ENCODE measurements at regions not wholly inside any gene's neighbourhood (a gene's known extent, or its start where the extent isn't known, plus 50 kb on each side); places are given as distances from the start of the nearest gene placed in this dataset.

DNA sequence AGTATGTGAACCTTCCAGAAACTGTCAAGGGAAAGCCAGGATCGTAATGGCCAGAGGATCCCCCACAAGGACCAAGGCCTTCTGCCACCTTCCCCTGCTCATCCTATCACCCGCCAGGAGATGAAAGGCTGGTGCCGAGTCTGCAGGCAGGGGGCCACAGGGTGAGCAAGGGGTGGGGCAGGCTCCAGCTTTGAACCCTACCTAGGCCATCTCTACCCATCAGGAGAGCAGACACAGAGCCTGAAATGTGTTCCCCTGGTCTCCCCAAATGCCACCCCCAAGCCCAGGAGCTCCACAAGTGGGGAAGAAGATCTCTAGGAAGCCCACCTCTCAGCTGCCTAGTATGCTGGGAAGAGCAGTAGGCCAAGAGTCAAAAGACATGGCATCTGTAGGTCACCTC lies 95.1 kb downstream of the KCTD15 start (continued):
- TF ChIP-seq, protein P1, sequence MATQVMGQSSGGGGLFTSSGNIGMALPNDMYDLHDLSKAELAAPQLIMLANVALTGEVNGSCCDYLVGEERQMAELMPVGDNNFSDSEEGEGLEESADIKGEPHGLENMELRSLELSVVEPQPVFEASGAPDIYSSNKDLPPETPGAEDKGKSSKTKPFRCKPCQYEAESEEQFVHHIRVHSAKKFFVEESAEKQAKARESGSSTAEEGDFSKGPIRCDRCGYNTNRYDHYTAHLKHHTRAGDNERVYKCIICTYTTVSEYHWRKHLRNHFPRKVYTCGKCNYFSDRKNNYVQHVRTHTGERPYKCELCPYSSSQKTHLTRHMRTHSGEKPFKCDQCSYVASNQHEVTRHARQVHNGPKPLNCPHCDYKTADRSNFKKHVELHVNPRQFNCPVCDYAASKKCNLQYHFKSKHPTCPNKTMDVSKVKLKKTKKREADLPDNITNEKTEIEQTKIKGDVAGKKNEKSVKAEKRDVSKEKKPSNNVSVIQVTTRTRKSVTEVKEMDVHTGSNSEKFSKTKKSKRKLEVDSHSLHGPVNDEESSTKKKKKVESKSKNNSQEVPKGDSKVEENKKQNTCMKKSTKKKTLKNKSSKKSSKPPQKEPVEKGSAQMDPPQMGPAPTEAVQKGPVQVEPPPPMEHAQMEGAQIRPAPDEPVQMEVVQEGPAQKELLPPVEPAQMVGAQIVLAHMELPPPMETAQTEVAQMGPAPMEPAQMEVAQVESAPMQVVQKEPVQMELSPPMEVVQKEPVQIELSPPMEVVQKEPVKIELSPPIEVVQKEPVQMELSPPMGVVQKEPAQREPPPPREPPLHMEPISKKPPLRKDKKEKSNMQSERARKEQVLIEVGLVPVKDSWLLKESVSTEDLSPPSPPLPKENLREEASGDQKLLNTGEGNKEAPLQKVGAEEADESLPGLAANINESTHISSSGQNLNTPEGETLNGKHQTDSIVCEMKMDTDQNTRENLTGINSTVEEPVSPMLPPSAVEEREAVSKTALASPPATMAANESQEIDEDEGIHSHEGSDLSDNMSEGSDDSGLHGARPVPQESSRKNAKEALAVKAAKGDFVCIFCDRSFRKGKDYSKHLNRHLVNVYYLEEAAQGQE (IDR thresholded peaks at IDR 0.05; ENCODE audit: unreplicated experiment) = no peak
- TF ChIP-seq ZNF462 (CRISPR knock-in tag; IDR thresholded peaks at IDR 0.05) = no peak

DNA sequence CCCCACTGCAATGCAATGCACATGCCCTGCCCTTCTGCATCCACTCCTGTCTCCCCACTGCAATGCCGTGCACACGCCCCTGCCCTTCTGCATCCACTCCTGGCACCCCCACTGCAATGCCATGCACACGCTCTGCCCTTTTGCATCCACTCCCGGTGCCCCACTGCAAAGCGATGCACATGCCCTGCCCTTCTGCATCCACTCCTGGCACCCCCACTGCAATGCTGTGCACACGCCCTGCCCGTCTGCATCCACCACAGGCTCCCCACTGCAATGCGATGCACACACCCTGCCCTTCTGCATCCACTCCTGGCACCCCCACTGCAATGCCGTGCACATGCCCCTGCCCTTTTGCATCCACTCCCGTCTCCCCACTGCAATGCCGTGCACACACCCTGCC lies 98.1 kb downstream of the KCTD15 start:
- DNase-seq (ENCODE audit: low spot score) = no peak
- Histone ChIP-seq H2AFZ (no peak overlapping the region), H3K4me3 (no peak overlapping the region), H3K79me2 (replicated peaks; ENCODE audit: insufficient read depth) (no peaks in the 10 kb centered on the region), H3K4me2 (no peak overlapping the region), H3F3A (replicated peaks; ENCODE audit: low read depth) (no peaks in the 10 kb centered on the region), H3K9me2 (ENCODE audit: insufficient read depth) (no peaks in the 10 kb centered on the region), H3K36me3 (ENCODE audit: insufficient read depth) (no peaks in the 10 kb centered on the region), H3K4me1 (ENCODE audit: insufficient read depth) (no peaks in the 10 kb centered on the region), H4K20me1 (replicated peaks; ENCODE audit: insufficient read depth) (no peaks in the 10 kb centered on the region), H3K27me3 (ENCODE audit: insufficient read depth) (no peaks in the 10 kb centered on the region), H3K27ac (ENCODE audit: low read depth) (no peak overlapping the region)
- H3K9me3 Mint-ChIP-seq = peaks cover 22% of the 10 kb centered on the region
- no peaks in the 10 kb centered on the region for H3K27me3 Mint-ChIP-seq (ENCODE audit: insufficient read depth, low read depth, poor library complexity)
- peaks cover 15% of the 10 kb centered on the region; the same call in 2 of the 3 replicates for H3K36me3 Mint-ChIP-seq (ENCODE audit: low read depth)
- no peak overlapping the region for H3K4me3 Mint-ChIP-seq
- no peaks in the 10 kb centered on the region for H3K4me1 Mint-ChIP-seq
- no peak for ATAC-seq
- H3K27ac Mint-ChIP-seq = no peak overlapping the region
- TF ChIP-seq STAT1 (IDR thresholded peaks at IDR 0.05; ENCODE audit: unreplicated experiment) = no peak
- TF ChIP-seq EZH2phosphoT487 (IDR thresholded peaks at IDR 0.05; ENCODE audit: unreplicated experiment) = no peak
- no peak for TF ChIP-seq NANOG (IDR thresholded peaks at IDR 0.05; ENCODE audit: borderline replicate concordance)
- no peak for TF ChIP-seq ZNF331 (CRISPR knock-in tag; IDR thresholded peaks at IDR 0.05; ENCODE audit: low read depth)
- TF ChIP-seq ZNF462 (CRISPR knock-in tag; IDR thresholded peaks at IDR 0.05) = no peak

All from GM23338 (cell line).